ENCODE measurements at regions not wholly inside any gene's neighbourhood (a gene's known extent, or its start where the extent isn't known, plus 50 kb on each side); places are given as distances from the start of the nearest gene placed in this dataset.
A peak's percentile ranks its signal among the peaks of the same experiment; 100 is the strongest.

GRCh38 chr13:39822437-39822836 lies 167.0 kb downstream of the COG6 start:
- Histone ChIP-seq H4K8ac (ENCODE audit: low read length) (no peak overlapping the region), H3K36me3 (ENCODE audit: control insufficient read depth in 1 of 2, insufficient read depth in 2 of 2, low read depth in 1 of 2, low read length in 2 of 2) (no peaks in the 10 kb centered on the region), H3K14ac (ENCODE audit: low read length in 2 of 2) (no peak overlapping the region), H3K4me1 (ENCODE audit: control insufficient read depth, insufficient read depth, low read depth, low read length) (no peaks in the 10 kb centered on the region), H3K18ac (ENCODE audit: low read depth in 1 of 2, low read length in 2 of 2) (no peak overlapping the region), H2BK5ac (ENCODE audit: low read depth, low read length, poor library complexity, severe bottlenecking) (no peak overlapping the region), H3K4me3 (ENCODE audit: insufficient read depth in 1 of 2, low read depth in 1 of 2, low read length in 2 of 2) (no peak overlapping the region), H3K27me3 (ENCODE audit: control insufficient read depth in 1 of 2, insufficient read depth in 1 of 2, low read length in 2 of 2) (peaks cover 0 to 3% of the 10 kb centered on the region in 2 experiments), H3K27ac (ENCODE audit: low read length, poor library complexity, severe bottlenecking) (no peak overlapping the region), H2BK15ac (ENCODE audit: low read depth, poor library complexity, severe bottlenecking) (no peak overlapping the region), H3K9me3 (ENCODE audit: control insufficient read depth, low read length) (no peaks in the 10 kb centered on the region), H4K91ac (ENCODE audit: low read length) (no peak overlapping the region), H3K4ac (ENCODE audit: low read depth in 1 of 2, low read length in 2 of 2) (no peak overlapping the region), H3K79me1 (replicated peaks; ENCODE audit: low read length, poor library complexity, severe bottlenecking) (no peaks in the 10 kb centered on the region), H2BK120ac (ENCODE audit: low read depth, low read length) (no peak overlapping the region), H2AFZ (ENCODE audit: low read depth, low read length) (no peak overlapping the region), H2BK12ac (ENCODE audit: low read length in 2 of 2) (no peak overlapping the region), H3K9ac (ENCODE audit: low read length) (no peak overlapping the region), H3K4me2 (ENCODE audit: low read length, poor library complexity, severe bottlenecking) (no peak overlapping the region), H3K23ac (ENCODE audit: low read length in 2 of 2) (no peak overlapping the region), H2AK5ac (ENCODE audit: low read length, severe bottlenecking) (no peak overlapping the region)
- 85% methylated on average over 2 of the region's 3 CpGs for WGBS
- no peak for DNase-seq

GRCh38 chr13:39823063-39823713 lies 167.7 kb downstream of the COG6 start:
- no peak overlapping the region for H2BK12ac ChIP-seq (ENCODE audit: low read length in 2 of 2)
- no peak overlapping the region for H3K4me2 ChIP-seq (ENCODE audit: low read length, poor library complexity, severe bottlenecking)
- H3K4me3 ChIP-seq (ENCODE audit: insufficient read depth in 1 of 2, low read depth in 1 of 2, low read length in 2 of 2) = no peak overlapping the region
- H3K4ac ChIP-seq (ENCODE audit: low read depth in 1 of 2, low read length in 2 of 2) = no peak overlapping the region
- no peak overlapping the region for H3K18ac ChIP-seq (ENCODE audit: low read depth in 1 of 2, low read length in 2 of 2)
- no peak for DNase-seq
- no peak overlapping the region for H3K14ac ChIP-seq (ENCODE audit: low read length in 2 of 2)
- no peak overlapping the region for H3K27ac ChIP-seq (ENCODE audit: low read length, poor library complexity, severe bottlenecking)
- no peak overlapping the region for H2BK5ac ChIP-seq (ENCODE audit: low read depth, low read length, poor library complexity, severe bottlenecking)
- H2BK120ac ChIP-seq (ENCODE audit: low read depth, low read length) = no peak overlapping the region
- no peak overlapping the region for H2AFZ ChIP-seq (ENCODE audit: low read depth, low read length)
- no peak overlapping the region for H2AK5ac ChIP-seq (ENCODE audit: low read length, severe bottlenecking)
- H2BK15ac ChIP-seq (ENCODE audit: low read depth, poor library complexity, severe bottlenecking) = no peak overlapping the region
- H3K9me3 ChIP-seq (ENCODE audit: control insufficient read depth, low read length) = no peaks in the 10 kb centered on the region
- H4K8ac ChIP-seq (ENCODE audit: low read length) = no peak overlapping the region
- H3K27me3 ChIP-seq (ENCODE audit: control insufficient read depth in 1 of 2, insufficient read depth in 1 of 2, low read length in 2 of 2) = peaks cover 0 to 3% of the 10 kb centered on the region in 2 experiments
- WGBS = 89% methylated on average over 4 of the region's 6 CpGs
- H3K4me1 ChIP-seq (ENCODE audit: control insufficient read depth, insufficient read depth, low read depth, low read length) = no peaks in the 10 kb centered on the region
- no peak overlapping the region for H3K9ac ChIP-seq (ENCODE audit: low read length)
- H3K79me1 ChIP-seq (replicated peaks; ENCODE audit: low read length, poor library complexity, severe bottlenecking) = no peaks in the 10 kb centered on the region
- no peaks in the 10 kb centered on the region for H3K36me3 ChIP-seq (ENCODE audit: control insufficient read depth in 1 of 2, insufficient read depth in 2 of 2, low read depth in 1 of 2, low read length in 2 of 2)
- H3K23ac ChIP-seq (ENCODE audit: low read length in 2 of 2) = no peak overlapping the region
- H4K91ac ChIP-seq (ENCODE audit: low read length) = no peak overlapping the region

- Histone ChIP-seq H2BK5ac (ENCODE audit: low read depth, low read length, poor library complexity, severe bottlenecking) (no peak overlapping the region), H4K8ac (ENCODE audit: low read length) (no peak overlapping the region), H3K4ac (ENCODE audit: low read depth in 1 of 2, low read length in 2 of 2) (no peak overlapping the region), H3K27ac (ENCODE audit: low read length, poor library complexity, severe bottlenecking) (no peak overlapping the region), H3K9me3 (ENCODE audit: control insufficient read depth, low read length) (no peaks in the 10 kb centered on the region), H3K4me3 (ENCODE audit: insufficient read depth in 1 of 2, low read depth in 1 of 2, low read length in 2 of 2) (no peak overlapping the region), H3K36me3 (ENCODE audit: control insufficient read depth in 1 of 2, insufficient read depth in 2 of 2, low read depth in 1 of 2, low read length in 2 of 2) (no peaks in the 10 kb centered on the region), H3K4me1 (ENCODE audit: control insufficient read depth, insufficient read depth, low read depth, low read length) (no peaks in the 10 kb centered on the region), H3K79me1 (replicated peaks; ENCODE audit: low read length, poor library complexity, severe bottlenecking) (no peaks in the 10 kb centered on the region), H3K9ac (ENCODE audit: low read length) (no peak overlapping the region), H3K4me2 (ENCODE audit: low read length, poor library complexity, severe bottlenecking) (no peak overlapping the region), H3K23ac (ENCODE audit: low read length in 2 of 2) (no peak overlapping the region), H2BK15ac (ENCODE audit: low read depth, poor library complexity, severe bottlenecking) (no peak overlapping the region), H3K18ac (ENCODE audit: low read depth in 1 of 2, low read length in 2 of 2) (no peak overlapping the region), H3K27me3 (ENCODE audit: control insufficient read depth in 1 of 2, insufficient read depth in 1 of 2, low read length in 2 of 2) (peaks cover 0 to 3% of the 10 kb centered on the region in 2 experiments), H4K91ac (ENCODE audit: low read length) (no peak overlapping the region), H3K14ac (ENCODE audit: low read length in 2 of 2) (no peak overlapping the region), H2BK12ac (ENCODE audit: low read length in 2 of 2) (no peak overlapping the region), H2AFZ (ENCODE audit: low read depth, low read length) (no peak overlapping the region), H2AK5ac (ENCODE audit: low read length, severe bottlenecking) (no peak overlapping the region), H2BK120ac (ENCODE audit: low read depth, low read length) (no peak overlapping the region)
- WGBS = 98% methylated on average over 5 of the region's 6 CpGs
- no peak for DNase-seq
These were observed 170.4 kb downstream of the COG6 start for GRCh38 chr13:39825886-39826285.

- Histone ChIP-seq H3K4me1 (ENCODE audit: control insufficient read depth, insufficient read depth, low read depth, low read length) (peaks cover 3% of the 10 kb centered on the region), H3K79me1 (replicated peaks; ENCODE audit: low read length, poor library complexity, severe bottlenecking) (no peaks in the 10 kb centered on the region), H2BK12ac (ENCODE audit: low read length in 2 of 2) (no peak overlapping the region), H3K4ac (ENCODE audit: low read depth in 1 of 2, low read length in 2 of 2) (no peak overlapping the region), H3K14ac (ENCODE audit: low read length in 2 of 2) (no peak overlapping the region), H3K4me3 (ENCODE audit: insufficient read depth in 1 of 2, low read depth in 1 of 2, low read length in 2 of 2) (no peak overlapping the region), H3K9ac (ENCODE audit: low read length) (no peak overlapping the region), H3K9me3 (ENCODE audit: control insufficient read depth, low read length) (no peaks in the 10 kb centered on the region), H2BK5ac (ENCODE audit: low read depth, low read length, poor library complexity, severe bottlenecking) (no peak overlapping the region), H4K8ac (ENCODE audit: low read length) (no peak overlapping the region), H3K4me2 (ENCODE audit: low read length, poor library complexity, severe bottlenecking) (peak overlapping the region; percentile 7), H3K36me3 (ENCODE audit: control insufficient read depth in 1 of 2, insufficient read depth in 2 of 2, low read depth in 1 of 2, low read length in 2 of 2) (no peaks in the 10 kb centered on the region), H2AFZ (ENCODE audit: low read depth, low read length) (no peak overlapping the region), H3K18ac (ENCODE audit: low read depth in 1 of 2, low read length in 2 of 2) (no peak overlapping the region), H3K27ac (ENCODE audit: low read length, poor library complexity, severe bottlenecking) (no peak overlapping the region), H3K27me3 (ENCODE audit: control insufficient read depth in 1 of 2, insufficient read depth in 1 of 2, low read length in 2 of 2) (peaks cover 0 to 6% of the 10 kb centered on the region in 2 experiments), H2BK15ac (ENCODE audit: low read depth, poor library complexity, severe bottlenecking) (no peak overlapping the region), H2BK120ac (ENCODE audit: low read depth, low read length) (no peak overlapping the region), H4K91ac (ENCODE audit: low read length) (no peak overlapping the region), H3K23ac (ENCODE audit: low read length in 2 of 2) (no peak overlapping the region), H2AK5ac (ENCODE audit: low read length, severe bottlenecking) (no peak overlapping the region)
- 75% methylated on average over 7 of the region's 7 CpGs for WGBS
- DNase-seq = no peak
These were observed 179.8 kb downstream of the COG6 start for GRCh38 chr13:39835253-39835652.
